Breast epithelium (tissue), 4 donors: ENCODE measurements at regions not wholly inside any gene's neighbourhood (a gene's known extent, or its start where the extent isn't known, plus 50 kb on each side); places are given as distances from the start of the nearest gene placed in this dataset.

ENCODE experiments used
- DNase-seq, 2 donors: peaks; one replicate each; pipeline ENCODE4 v3.0.0-alpha.2; 2019; ENCODE audit warnings: low spot score in 2 of 2
- H3K27ac ChIP-seq, 2 donors: fragments of 200-600 bp; sonication (generic) in 1 of 2; one replicate each; pipeline ENCODE4 v1.5.1; 2016 to 2019; ENCODE audit warnings: mild to moderate bottlenecking in 1 of 2
- H3K27me3 ChIP-seq, 2 donors: fragments of 200-600 bp; sonication (generic) in 1 of 2; one replicate each; pipeline versions ENCODE4 v1.5.1 to v1.6.0; 2017 to 2019; ENCODE audit warnings: control low read depth in 1 of 2, mild to moderate bottlenecking in 1 of 2
- H3K36me3 ChIP-seq: fragments of 200-600 bp; one replicate; pipeline ENCODE4 v1.5.1; 2019
- H3K4me1 ChIP-seq, 2 donors: fragments of 200-600 bp; sonication (generic); one replicate each; pipeline ENCODE4 v1.5.1; 2016 to 2019; ENCODE audit warnings: control low read depth in 1 of 2
- H3K4me3 ChIP-seq, 3 donors: fragments of 200-600 bp; sonication (generic); 1 replicate in 2 of 3; 2 replicates in 1 of 3; pipeline ENCODE4 v1.5.1; 2016 to 2019; ENCODE audit warnings: mild to moderate bottlenecking in 3 of 3, moderate library complexity in 2 of 3
- H3K9me3 ChIP-seq, 2 donors: fragments of 200-600 bp; sonication (generic) in 1 of 2; one replicate each; pipeline ENCODE4 v1.5.1; 2016 to 2019; ENCODE audit warnings: control low read depth in 1 of 2
- POLR2A ChIP-seq: fragments of 450-650 bp; IDR thresholded peaks from one replicate; pipeline ENCODE4 v1.6.1; 2016; ENCODE audit warnings: antibody characterized with exemption, mild to moderate bottlenecking, moderate library complexity
- POLR2AphosphoS5 ChIP-seq, 3 donors: sonication (generic); formaldehyde crosslinking; IDR thresholded peaks; one replicate each; pipeline ENCODE4 v1.6.1; 2017; ENCODE audit warnings: antibody characterized with exemption in 3 of 3
- intact Hi-C: fragments of 100-400 bp; cut with DNase I; formaldehyde crosslinking; loops from one replicate; pipeline ENCODE4 v1.15.1; 2023; ENCODE audit warnings: low total_unique reads
- TF ChIP-seq, protein P1 (sequence below), 3 donors: fragments of 450-650 bp; IDR thresholded peaks; one replicate each; pipeline ENCODE4 v1.5.1; 2016 to 2017; ENCODE audit warnings: antibody characterized with exemption in 3 of 3, mild to moderate bottlenecking in 3 of 3, moderate library complexity in 3 of 3

DNA sequence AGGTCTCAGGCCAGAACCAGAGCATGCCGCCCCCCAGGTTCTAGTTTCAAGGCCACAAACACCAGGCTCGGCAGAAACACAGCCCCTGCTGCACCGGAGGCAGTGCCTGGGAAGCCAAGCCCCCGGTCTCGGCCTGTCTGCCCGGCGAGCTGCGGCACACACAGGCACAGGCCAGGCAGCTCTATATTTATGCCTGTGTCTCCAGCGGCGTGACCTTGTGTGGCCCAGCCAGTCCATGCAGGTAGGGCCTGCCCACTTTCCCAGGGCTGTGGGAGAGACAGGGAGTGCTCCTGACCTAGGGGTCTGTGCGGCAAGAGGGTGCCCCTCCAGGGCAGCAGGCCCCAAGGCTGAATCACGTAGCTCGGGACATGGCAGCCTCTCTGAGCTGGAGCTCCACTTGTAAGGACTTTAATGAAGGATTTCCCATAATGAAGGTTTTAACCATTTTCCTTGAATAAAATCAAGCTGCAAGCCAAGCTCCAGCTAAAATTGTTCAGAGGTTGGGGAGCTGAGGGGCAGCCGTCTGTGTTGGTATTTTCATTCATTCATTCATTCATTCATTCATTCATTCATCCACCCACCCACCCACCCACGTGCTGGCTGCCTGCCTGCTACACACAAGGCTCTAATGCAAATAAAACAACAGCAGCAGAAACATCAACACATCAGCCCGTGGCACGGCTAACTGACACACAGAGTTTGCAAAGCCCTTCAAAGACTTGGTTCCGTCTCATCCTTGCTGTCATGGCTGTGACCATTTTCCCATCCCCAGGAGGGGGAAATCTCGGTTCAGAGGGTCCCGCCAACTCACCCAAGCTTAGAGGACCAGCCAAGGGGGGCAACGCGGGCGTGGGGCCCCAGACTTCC lies 92.0 kb downstream of the RFLNA start:
- Histone ChIP-seq H3K27me3 (no peaks in the 10 kb centered on the region), H3K9me3 (no peaks in the 10 kb centered on the region), H3K27ac (peak overlapping the region; percentile 88 to 95), H3K36me3 (no peaks in the 10 kb centered on the region), H3K4me3 (peak overlapping the region; percentile 56 to 77 (median 61)), H3K4me1 (peaks cover 5 to 16% of the 10 kb centered on the region in 2 donors)
- intact Hi-C loops: no loop called here
- DNase-seq: no peak
- TF ChIP-seq, protein P1, sequence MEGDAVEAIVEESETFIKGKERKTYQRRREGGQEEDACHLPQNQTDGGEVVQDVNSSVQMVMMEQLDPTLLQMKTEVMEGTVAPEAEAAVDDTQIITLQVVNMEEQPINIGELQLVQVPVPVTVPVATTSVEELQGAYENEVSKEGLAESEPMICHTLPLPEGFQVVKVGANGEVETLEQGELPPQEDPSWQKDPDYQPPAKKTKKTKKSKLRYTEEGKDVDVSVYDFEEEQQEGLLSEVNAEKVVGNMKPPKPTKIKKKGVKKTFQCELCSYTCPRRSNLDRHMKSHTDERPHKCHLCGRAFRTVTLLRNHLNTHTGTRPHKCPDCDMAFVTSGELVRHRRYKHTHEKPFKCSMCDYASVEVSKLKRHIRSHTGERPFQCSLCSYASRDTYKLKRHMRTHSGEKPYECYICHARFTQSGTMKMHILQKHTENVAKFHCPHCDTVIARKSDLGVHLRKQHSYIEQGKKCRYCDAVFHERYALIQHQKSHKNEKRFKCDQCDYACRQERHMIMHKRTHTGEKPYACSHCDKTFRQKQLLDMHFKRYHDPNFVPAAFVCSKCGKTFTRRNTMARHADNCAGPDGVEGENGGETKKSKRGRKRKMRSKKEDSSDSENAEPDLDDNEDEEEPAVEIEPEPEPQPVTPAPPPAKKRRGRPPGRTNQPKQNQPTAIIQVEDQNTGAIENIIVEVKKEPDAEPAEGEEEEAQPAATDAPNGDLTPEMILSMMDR (IDR thresholded peaks at IDR 0.05): no peak
- no peak for TF ChIP-seq POLR2AphosphoS5 (IDR thresholded peaks at IDR 0.05)
- no peak for TF ChIP-seq POLR2A

DNA sequence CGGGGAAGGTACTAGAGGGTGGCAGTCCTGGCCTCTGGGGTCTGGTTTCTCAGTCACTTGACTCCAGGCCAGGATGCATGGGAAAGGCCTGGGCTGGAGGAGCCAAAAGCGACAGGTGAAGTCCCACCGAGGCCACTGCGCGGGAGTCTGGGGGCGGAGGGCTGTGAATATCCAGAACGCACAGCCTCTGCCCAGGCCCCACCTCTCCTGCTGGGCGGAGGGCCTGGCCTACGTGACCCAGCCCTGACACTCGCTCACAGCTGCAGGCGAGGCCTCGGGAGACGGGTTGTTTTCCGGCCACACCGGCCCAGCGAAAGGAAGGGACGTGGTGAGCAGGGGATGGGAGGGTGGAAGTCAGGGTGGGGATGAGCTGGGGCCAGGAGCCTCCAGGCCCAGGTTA lies 91.2 kb downstream of the RFLNA start:
- Histone ChIP-seq H3K27ac (peak overlapping the region; percentile 13 to 95), H3K27me3 (no peaks in the 10 kb centered on the region), H3K4me1 (peaks cover 14 to 25% of the 10 kb centered on the region in 2 donors), H3K36me3 (no peaks in the 10 kb centered on the region), H3K4me3 (peak overlapping the region in 2 of 3 donors; percentile 56 to 77), H3K9me3 (no peaks in the 10 kb centered on the region)
- no peak for DNase-seq
- TF ChIP-seq POLR2A (no peak), POLR2AphosphoS5 (IDR thresholded peaks at IDR 0.05) (no peak)
- TF ChIP-seq, protein P1 (IDR thresholded peaks at IDR 0.05): no peak
- intact Hi-C loops: no loop called here

DNA sequence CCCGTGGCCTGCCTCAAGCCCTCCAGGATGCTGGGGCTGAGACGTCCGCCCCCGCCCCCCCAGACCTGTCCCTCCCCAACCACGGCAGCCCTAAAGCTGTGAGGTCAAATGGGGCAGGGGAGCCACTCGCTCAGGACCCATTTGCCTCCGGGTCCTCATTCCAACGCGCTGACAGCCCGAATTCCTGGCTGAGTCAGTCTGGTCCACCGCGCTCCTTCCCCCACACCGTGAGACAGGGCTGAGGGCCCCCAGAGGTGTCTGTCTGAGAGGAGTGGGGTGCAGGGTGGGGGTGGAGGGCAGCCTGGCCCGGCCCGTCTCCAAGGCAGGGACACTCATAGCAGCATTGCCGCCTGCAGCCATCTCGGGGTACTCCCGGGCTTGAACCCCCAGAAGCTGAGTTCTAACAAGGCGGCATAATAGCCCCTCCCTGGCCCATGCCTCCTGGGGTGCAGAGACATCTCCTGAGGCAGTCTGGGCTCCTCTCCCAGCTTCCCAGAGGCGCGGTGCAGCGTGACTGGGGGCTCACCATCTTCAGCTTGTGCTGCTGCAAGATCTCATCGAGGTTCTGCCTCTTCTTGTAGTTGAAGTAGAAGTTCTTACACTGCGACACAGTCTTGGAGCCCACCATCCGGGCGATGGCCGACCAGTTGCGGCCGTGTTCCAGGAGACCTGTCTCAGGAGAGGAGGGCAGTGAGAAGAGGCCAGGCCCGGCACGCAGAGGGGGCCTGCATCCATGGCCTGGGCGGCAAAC lies 90.5 kb downstream of the RFLNA start:
- DNase-seq: no peak
- no peak overlapping the region for H3K4me3 ChIP-seq
- TF ChIP-seq POLR2AphosphoS5 (IDR thresholded peaks at IDR 0.05) (no peak), POLR2A (no peak)
- TF ChIP-seq, protein P1 (IDR thresholded peaks at IDR 0.05): no peak
- no peaks in the 10 kb centered on the region for H3K36me3 ChIP-seq
- intact Hi-C loops: no loop called here
- peak overlapping the region; percentile 13 to 95 for H3K27ac ChIP-seq
- no peaks in the 10 kb centered on the region for H3K9me3 ChIP-seq
- H3K4me1 ChIP-seq: peaks cover 18 to 31% of the 10 kb centered on the region in 2 donors
- H3K27me3 ChIP-seq: no peaks in the 10 kb centered on the region

DNA sequence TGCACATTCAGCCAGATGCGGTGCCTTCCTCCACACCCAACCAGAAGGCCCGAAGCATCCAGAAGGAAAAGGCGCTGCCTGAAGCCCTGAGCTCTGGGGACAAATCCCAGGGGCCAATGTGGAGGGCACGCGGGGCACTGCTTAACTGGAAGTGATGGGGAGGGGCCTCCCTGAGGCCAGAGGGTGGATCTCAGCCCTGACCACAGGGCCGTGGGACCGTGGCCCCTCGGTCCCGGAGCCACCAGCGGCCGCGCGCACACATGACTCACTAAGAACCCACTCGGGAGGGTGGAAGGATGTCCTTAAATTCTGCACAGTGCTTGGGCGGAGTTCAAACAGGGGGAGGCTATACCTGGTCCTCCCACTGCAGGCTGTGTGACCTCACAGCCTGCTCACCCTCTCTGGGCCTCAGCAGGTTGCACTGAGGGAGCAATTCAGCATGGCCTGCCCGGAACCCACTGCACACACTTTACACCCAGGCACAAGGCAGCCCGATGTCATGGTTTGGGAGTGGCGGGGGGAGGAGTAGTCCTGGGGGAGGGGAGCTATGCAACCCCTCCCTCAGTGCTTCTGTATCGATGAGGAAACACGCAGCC lies 89.5 kb downstream of the RFLNA start:
- intact Hi-C loops: no loop called here
- Histone ChIP-seq H3K27me3 (no peaks in the 10 kb centered on the region), H3K4me3 (no peak overlapping the region), H3K27ac (peak overlapping the region; percentile 81 to 95), H3K4me1 (peaks cover 28 to 33% of the 10 kb centered on the region in 2 donors), H3K9me3 (no peaks in the 10 kb centered on the region), H3K36me3 (no peaks in the 10 kb centered on the region)
- TF ChIP-seq POLR2A: no peak
- no peak for TF ChIP-seq POLR2AphosphoS5 (IDR thresholded peaks at IDR 0.05)
- TF ChIP-seq, protein P1 (IDR thresholded peaks at IDR 0.05): no peak
- DNase-seq: no peak
